Peyer's patch (tissue), 4 donors: ENCODE measurements at regions not wholly inside any gene's neighbourhood (a gene's known extent, or its start where the extent isn't known, plus 50 kb on each side); places are given as distances from the start of the nearest gene placed in this dataset.

Source experiments
- DNase-seq, 3 donors: peaks; one replicate each; pipeline ENCODE4 v3.0.0-alpha.2; 2017 to 2019
- H3K27ac ChIP-seq, 4 donors: fragments of 200-600 bp; sonication (generic); one replicate each; pipeline ENCODE4 v1.5.1; 2016 to 2019
- H3K27me3 ChIP-seq, 2 donors: fragments of 200-600 bp; sonication (generic); one replicate each; pipeline ENCODE4 v1.5.1; 2019
- H3K36me3 ChIP-seq, 3 donors: fragments of 200-600 bp; sonication (generic); one replicate each; pipeline ENCODE4 v1.5.1; 2016 to 2019
- H3K4me1 ChIP-seq, 4 donors: fragments of 200-600 bp; sonication (generic); one replicate each; pipeline ENCODE4 v1.5.1; 2016 to 2019
- H3K4me3 ChIP-seq, 4 donors: fragments of 200-600 bp; sonication (generic); 1 replicate in 3 of 4; 2 replicates in 1 of 4; pipeline ENCODE4 v1.5.1; 2016 to 2019; ENCODE audit warnings: mild to moderate bottlenecking in 1 of 4
- H3K9me3 ChIP-seq, 4 donors: fragments of 200-600 bp; sonication (generic); one replicate each; pipeline ENCODE4 v1.5.1; 2016 to 2019; ENCODE audit warnings: mild to moderate bottlenecking in 1 of 4
- POLR2A ChIP-seq, 2 donors: fragments of 450-650 bp; IDR thresholded peaks; one replicate each; pipeline ENCODE4 v1.5.1; 2017; ENCODE audit warnings: antibody characterized with exemption in 2 of 2, mild to moderate bottlenecking in 2 of 2, moderate library complexity in 2 of 2
- TF ChIP-seq, protein P1 (sequence below), 6 experiments: fragments of 450-650 bp in 4 of 6; fragments of 200-600 bp in 2 of 6; sonication (generic) in 1 of 6; IDR thresholded peaks; one replicate each; pipeline ENCODE4 v1.5.1; 2017 to 2019; ENCODE audit warnings: antibody characterized with exemption in 6 of 6, mild to moderate bottlenecking in 3 of 6, moderate library complexity in 1 of 6

DNA sequence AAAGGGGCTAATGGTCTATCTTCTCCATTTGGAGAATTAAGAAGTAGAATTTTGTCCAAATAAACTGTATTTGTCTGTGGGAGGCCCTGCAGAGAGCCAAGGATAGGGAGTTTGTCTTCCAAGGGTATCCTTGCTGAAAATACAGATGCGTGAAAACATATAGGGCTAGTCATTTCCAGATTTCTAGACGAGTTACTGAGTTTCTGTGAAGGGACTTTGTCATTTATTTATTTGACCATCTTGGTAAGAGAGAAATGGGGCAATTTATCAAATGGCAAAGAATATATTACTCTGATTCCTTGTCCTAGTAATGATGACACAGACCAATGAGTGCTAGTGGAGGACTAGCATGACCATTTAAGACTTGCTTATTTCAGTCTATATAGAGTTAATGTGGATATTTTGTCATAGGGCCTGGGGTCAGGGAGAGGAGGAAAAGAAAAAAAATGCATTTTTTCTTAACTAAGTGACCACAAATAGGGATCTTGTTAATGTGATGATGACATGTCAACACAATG, 376.6 kb upstream of the ONECUT1 start:
- no peak for DNase-seq
- Histone ChIP-seq H3K36me3 (no peaks in the 10 kb centered on the region), H3K9me3 (no peaks in the 10 kb centered on the region), H3K27ac (no peak overlapping the region), H3K4me3 (no peak overlapping the region), H3K4me1 (no peaks in the 10 kb centered on the region), H3K27me3 (no peaks in the 10 kb centered on the region)
- TF ChIP-seq, protein P1, sequence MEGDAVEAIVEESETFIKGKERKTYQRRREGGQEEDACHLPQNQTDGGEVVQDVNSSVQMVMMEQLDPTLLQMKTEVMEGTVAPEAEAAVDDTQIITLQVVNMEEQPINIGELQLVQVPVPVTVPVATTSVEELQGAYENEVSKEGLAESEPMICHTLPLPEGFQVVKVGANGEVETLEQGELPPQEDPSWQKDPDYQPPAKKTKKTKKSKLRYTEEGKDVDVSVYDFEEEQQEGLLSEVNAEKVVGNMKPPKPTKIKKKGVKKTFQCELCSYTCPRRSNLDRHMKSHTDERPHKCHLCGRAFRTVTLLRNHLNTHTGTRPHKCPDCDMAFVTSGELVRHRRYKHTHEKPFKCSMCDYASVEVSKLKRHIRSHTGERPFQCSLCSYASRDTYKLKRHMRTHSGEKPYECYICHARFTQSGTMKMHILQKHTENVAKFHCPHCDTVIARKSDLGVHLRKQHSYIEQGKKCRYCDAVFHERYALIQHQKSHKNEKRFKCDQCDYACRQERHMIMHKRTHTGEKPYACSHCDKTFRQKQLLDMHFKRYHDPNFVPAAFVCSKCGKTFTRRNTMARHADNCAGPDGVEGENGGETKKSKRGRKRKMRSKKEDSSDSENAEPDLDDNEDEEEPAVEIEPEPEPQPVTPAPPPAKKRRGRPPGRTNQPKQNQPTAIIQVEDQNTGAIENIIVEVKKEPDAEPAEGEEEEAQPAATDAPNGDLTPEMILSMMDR (IDR thresholded peaks at IDR 0.05): no peak
- TF ChIP-seq POLR2A (IDR thresholded peaks at IDR 0.05): no peak

DNA sequence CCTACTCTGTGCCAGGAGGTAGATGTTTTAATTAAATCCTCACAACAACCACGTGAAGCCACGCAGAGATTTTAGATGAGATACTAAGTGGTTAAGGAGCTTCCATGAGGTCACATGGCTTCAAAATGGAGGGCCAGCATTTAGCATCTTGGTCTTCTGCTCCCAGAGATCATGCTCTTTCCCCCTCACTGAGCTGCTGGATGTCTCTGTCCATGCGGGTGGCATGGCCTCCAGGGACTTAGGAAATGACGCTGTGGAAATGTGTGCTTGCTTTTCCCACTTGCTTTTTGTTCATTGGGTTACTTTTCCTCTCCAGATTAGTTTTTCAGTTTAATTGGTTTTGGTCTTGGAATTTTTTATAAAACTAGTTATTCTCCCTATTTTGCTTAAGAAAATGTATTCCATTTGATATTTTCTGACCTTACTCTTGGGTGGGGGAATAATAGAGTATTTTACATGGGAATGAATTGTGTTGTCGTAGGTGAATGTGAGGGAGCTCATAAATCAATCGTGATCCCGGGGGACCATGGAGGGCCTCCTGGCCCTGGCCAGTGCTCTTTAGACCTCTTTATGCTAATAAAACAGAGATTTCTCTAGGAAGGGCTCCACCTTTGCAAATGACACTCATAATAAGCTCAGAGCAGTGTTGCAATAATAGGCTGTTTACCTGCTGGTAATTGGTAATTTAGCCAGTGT, 376.0 kb upstream of the ONECUT1 start:
- no peaks in the 10 kb centered on the region for H3K4me1 ChIP-seq
- TF ChIP-seq, protein P1 (IDR thresholded peaks at IDR 0.05): no peak
- TF ChIP-seq POLR2A (IDR thresholded peaks at IDR 0.05): no peak
- H3K4me3 ChIP-seq: no peak overlapping the region
- H3K9me3 ChIP-seq: no peaks in the 10 kb centered on the region
- no peak for DNase-seq
- no peak overlapping the region for H3K27ac ChIP-seq
- no peaks in the 10 kb centered on the region for H3K36me3 ChIP-seq
- no peaks in the 10 kb centered on the region for H3K27me3 ChIP-seq

DNA sequence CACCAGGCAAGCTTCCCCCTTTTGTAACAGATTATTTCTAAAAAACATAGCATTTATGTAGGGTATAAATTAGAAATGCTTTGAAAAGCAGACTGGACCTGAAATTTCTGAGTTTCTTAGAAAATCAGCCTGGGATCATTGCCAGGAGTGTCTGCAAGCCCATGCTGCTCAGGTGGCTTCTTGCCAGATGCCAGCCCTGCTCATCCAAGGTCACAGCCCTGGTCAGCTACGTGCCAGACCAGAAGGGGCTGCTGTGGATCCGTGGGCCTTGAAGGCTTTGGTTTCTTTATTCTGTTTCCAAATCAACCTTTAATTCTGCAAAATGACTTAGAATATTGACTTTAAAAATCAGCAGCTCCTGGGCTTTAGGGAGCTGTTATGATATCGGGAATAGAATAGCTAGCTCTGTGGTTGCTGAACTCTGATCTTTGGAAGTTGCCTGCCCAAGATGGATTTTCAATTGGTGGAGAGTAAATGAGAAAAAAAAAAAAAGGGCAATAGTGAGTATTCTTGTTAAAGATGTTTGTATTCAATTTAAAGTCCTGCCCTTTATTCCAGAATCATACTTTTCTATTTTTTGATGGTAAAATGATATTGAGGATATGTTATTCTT, 370.1 kb upstream of the ONECUT1 start:
- no peak overlapping the region for H3K27ac ChIP-seq
- H3K4me1 ChIP-seq: no peaks in the 10 kb centered on the region
- no peak overlapping the region for H3K4me3 ChIP-seq
- TF ChIP-seq, protein P1 (IDR thresholded peaks at IDR 0.05): no peak
- no peak for TF ChIP-seq POLR2A (IDR thresholded peaks at IDR 0.05)
- H3K27me3 ChIP-seq: no peaks in the 10 kb centered on the region
- H3K9me3 ChIP-seq: no peaks in the 10 kb centered on the region
- DNase-seq: no peak
- H3K36me3 ChIP-seq: no peaks in the 10 kb centered on the region

DNA sequence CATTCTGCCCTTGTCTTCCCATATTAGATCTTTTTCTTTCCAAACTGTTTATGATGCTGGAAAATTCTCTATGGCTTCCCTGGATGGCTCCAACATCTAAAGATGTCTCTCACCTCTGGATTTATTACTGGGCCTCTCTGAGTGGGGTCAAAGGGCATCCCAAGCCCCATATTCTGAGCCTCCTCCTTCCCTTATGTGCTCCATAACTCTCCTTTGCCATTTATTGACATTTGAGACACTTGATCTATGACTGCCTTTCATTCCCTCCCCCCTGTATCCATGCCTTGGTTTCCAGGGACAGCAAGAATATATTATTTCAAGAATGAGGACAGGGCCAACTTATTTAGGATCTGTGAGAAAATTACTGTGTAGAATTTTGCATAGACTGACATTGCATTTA, 369.3 kb upstream of the ONECUT1 start:
- H3K4me3 ChIP-seq: no peak overlapping the region

DNA sequence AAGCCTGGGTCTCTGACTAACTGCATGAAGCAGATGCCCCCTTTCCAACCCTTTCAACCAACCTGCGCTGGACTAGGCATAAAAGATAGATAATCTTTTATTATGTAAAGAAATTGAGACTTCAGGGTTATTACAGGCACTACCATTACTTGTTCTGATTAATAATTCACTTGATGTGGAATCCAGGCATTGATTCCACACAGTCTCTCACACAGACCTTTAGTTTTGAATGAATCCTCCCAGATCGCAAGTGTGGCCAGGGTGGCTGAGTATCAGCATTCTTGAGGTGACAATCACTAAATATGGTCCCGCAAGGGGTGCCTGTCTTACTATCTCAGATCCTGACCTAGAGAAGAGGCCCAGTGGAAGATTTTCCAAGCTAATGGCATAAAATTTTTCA, 368.9 kb upstream of the ONECUT1 start:
- no peaks in the 10 kb centered on the region for H3K36me3 ChIP-seq
- DNase-seq: no peak
- H3K9me3 ChIP-seq: no peaks in the 10 kb centered on the region
- H3K4me3 ChIP-seq: no peak overlapping the region
- H3K27ac ChIP-seq: no peak overlapping the region
- H3K4me1 ChIP-seq: no peaks in the 10 kb centered on the region
- H3K27me3 ChIP-seq: no peaks in the 10 kb centered on the region
- no peak for TF ChIP-seq POLR2A (IDR thresholded peaks at IDR 0.05)
- TF ChIP-seq, protein P1 (IDR thresholded peaks at IDR 0.05): no peak

More for the DNA sequence above, 369.3 kb upstream of the ONECUT1 start:
- no peak for DNase-seq
- TF ChIP-seq POLR2A (IDR thresholded peaks at IDR 0.05): no peak
- TF ChIP-seq, protein P1 (IDR thresholded peaks at IDR 0.05): no peak
- H3K4me1 ChIP-seq: no peaks in the 10 kb centered on the region
- H3K36me3 ChIP-seq: no peaks in the 10 kb centered on the region
- no peaks in the 10 kb centered on the region for H3K27me3 ChIP-seq
- no peaks in the 10 kb centered on the region for H3K9me3 ChIP-seq
- no peak overlapping the region for H3K27ac ChIP-seq
